ENCODE measurements at regions not wholly inside any gene's neighbourhood (a gene's known extent, or its start where the extent isn't known, plus 50 kb on each side); places are given as distances from the start of the nearest gene placed in this dataset.

DNA sequence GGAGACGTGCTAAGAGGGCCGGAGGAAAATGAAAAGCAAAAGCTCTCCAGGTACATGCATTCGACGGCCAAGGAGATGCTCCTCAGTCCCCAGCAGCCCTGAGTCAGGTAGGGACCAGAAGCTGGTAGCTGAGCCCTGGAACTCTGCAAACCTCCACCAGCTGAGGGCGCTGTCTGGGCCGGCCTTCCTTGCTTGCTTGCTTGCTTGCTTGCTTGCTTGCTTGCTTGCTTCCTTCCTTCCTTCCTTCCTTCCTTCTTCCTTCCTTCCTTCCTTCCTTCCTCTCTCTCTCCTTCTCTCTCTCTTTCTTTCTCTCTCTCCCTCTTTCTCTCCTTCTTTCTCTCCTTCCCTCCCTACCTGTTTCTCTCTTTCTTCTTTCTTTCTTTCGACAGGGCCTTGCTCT, 94.6 kb upstream of the RASGRF1 start:
- DNase-seq = no peak

DNA sequence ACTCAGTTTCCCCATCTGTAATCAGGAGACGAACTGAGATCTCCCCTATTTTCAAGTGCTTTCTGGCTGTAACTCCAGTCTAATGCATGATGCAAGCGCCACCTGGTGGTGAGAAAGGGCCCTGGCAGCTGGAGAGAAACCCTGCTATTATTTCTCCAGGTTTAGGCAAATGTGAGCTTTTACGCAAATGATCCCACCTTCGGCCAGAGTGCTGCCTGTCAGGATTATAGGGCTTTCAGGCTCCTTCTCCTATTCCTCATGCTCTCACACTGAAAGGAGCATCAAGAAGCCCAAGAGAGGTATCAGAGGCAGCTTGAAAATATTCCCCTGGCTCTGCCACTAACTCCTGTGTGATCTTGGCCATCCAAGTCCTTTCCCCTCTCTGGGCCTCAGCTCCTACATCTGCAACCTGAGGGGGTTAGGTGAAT, 93.9 kb upstream of the RASGRF1 start:
- DNase-seq = peak; percentile 28

DNA sequence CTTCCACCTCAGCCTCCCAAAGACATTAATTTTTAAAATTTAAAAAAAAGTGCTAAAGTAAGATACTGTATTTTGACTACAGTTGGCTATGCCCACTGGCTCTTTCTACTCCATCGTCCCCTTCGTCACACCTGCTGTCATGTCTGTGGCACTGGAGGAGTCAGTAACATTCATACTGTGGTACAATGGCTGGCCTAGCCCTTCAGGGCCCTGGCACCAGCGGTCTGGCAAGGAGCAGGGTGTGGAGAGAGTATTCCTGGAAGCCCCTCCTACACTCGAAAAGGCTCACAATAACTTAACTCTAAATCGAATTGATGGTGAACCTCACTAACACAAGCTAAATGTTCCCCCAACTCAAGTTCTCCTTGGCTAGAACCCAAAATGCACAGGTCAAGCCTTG, 89.7 kb upstream of the RASGRF1 start:
- no peak for DNase-seq

DNA sequence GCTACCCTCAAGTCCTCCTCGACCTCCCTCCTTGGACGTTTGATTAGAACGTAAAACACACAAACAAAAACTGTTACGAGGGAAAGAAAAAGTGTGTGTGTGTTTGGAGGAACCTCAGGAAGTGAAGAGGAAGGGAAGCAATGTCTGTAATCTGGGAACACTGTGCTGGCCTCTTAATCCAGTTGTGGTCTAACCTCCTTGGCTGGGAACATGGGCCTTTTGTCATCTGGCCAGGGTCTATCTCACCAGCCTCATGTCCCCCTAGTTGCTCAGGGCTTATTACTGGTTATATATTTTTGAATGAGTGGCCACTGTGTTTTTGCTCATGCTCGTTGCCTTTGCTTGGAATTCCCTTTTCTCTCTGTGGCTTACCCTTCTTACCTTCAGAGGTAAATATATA, 89.0 kb upstream of the RASGRF1 start:
- DNase-seq = no peak

DNA sequence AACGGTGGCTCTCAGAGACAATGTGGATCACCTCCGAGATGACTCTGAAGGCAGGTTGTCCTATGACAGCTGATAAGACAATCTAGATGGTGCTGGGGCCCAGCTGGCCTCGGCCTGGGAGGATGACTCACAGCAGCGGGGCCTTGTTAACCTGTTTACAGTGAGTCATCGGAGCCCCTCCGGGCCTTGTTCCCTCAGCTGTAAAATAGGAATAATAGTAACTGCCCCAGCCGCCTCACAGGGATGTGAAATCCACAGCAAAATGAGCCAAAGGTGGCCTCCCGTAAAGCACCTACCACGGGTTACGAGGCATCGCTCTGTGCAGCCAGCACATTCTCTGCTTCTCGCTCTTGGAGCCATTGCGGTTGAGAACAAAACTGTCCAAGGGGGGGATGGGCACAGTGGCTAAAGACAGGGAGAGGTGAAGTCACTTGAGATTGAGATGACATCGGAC, 88.6 kb upstream of the RASGRF1 start:
- DNase-seq = no peak

DNA sequence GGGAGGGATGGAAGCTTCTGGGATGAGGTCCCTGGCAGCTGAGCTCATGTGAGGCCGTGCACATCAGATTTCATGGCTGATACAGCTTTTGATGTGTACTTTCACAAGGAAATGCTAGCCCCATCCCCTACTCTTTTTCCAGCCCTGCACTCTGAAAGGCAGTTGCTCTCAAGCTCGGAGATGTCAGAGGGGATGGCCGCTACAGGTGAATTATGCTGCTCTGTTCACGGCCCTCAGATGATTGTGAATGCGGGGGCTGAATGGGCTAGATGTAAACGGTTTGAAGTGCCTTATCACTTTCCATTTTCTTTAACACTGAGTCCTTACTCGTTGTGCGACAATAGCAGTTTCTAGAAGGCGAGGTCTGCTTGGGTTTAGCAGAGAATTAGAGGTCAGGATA, 88.0 kb upstream of the RASGRF1 start:
- no peak for DNase-seq

DNA sequence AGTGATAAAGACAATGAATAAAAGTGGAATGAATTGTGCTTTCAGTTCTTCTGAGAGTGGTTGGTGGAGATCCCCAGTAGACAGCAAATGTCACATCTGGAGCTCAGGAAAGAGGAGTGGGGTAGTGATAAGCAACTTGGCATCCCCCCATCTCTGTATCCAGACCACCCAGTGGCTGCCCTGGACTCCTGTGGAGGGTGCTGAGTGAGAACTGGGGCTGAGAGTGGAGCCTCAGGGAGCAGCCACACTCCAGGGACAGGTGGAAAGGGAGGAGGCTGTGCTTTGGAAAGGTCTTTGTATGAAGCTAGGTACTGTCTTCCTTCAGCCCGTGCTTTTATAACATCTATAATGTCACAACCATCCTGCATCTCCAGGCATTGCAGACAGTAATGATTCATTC, 85.6 kb upstream of the RASGRF1 start:
- DNase-seq = no peak

DNA sequence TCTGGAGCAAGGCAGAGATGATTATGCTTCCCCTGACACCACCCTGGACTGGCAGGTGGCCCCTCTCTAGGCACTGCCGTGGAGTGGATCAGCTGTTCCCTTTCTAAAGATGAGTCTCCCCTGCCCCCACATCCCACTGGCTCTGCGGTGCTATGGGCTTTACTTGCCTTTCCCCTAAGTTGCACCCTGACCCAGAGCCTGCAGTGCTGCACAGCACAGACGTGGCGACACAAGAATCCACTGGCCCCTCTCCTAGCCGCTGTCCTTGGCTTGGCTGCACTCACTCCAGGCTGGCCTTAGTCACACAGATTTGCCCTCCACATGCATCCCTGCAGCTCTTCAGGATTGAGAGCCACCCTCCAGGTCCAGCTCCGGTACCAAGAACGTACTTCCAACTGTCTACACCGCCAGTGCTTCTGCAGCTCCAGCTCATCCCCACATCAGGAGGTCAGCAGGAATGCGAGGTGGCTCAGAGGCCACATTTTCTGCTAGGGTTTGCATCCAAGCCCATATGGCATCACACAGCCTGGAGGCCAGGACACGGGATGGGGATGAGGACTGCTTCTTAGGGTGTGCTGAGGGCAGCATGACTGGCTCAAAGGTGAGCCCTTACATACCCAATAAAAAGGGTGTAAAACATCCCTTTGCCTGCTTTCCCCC, 82.4 kb upstream of the RASGRF1 start:
- no peak for DNase-seq

DNA sequence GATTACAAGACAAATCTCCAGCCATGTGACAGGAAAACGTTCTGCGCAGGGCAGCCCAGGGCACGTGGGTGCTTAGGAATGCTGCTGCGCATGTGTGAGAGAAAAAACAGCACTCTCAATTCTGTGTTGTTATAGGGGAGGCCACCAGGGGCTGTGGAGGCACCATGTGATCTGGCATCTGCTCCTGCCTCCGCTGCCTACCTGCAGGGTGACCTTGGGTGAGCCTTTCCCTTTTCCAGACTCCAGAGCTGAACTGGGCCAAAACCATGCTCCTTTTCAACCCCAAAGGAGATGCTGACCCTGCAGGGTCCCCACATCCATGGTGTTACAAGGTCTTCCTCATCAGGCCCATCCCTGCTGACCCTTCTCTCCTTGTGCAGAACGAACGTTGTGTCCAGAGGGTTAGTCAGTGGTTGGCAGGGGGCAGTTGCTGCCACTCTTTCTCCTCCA, 81.5 kb upstream of the RASGRF1 start:
- DNase-seq = no peak

DNA sequence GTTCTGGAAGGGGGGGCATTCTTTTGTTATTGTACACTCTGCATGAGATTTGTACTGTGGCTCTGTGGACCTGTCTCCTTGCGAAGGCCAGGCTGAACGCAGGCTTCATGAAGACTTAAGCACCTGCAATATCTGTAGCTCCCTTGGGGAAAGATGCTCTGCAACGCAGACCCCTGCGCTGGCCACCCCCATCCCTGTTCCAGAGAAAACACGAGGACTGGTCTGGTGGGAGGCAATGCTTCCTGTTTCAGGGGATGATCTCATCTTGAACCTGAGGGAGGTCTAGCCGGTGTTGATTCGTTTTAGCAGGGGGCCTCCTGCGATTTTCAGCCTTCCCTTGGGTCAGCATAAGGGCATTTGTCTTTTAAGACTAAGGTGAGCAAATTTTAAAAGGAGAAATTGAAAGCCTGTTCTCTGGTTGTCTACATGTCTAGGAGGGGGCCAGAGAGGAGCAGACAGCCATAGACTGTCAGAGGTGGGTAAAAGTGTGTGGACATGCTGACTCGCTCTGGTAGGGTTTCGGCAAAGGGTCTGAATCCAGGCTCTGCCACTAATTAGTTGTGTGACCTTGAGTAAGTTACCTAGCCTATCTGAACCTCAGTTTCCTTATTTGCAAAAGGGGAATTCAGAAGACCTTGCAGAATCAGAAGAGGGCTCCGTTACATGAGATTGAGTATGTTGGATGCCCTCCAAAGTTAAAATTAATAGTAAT, 80.9 kb upstream of the RASGRF1 start:
- DNase-seq = no peak

DNA sequence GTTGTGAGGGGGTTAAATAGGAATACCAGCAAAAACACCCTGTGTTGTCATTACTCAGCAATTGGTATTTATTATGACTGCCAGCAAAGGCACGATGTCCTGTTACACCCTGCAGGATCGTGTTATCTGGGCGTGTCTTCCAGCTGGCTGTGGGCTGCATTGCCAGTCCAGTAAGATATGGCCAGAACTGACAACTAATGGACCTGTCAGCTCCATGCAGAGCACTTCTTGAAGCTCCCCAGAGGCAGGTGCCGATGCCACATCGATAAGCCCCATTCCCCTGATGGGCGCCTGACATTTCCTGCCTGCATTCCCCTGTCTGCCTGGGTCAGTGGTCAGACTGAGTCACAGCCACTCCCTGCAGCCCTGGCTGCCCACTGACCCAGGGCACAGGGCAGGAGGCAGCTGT, 79.7 kb upstream of the RASGRF1 start:
- DNase-seq = no peak

DNA sequence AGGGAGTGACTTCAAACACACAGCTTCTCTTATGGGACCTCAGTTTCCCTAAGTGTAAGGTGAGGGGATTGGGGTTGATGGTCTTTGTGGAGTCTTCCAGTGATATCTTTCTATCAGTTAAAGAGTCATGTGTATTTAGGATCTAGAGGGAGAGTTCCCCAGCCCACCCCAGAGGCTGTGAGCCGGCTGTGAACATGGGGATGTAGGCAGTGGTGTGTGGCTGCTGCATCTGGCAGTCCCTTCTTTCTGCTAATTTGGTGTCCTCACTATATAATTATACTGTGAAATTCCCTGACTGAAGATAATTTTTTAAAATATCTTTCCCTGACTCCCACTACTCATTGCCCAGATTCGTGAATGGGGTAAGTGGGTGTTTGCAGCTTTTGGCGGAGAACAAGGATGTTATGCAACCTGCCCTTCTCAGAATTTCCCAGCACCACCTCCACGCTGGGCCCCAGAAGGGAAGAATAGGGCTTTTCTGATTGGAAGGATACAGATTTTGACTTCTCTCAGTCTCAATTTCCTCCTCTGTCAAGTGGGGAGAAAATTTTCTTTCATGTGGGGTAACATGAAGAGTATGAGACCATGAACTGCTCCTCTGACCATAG, 79.0 kb upstream of the RASGRF1 start:
- DNase-seq = no peak

DNA sequence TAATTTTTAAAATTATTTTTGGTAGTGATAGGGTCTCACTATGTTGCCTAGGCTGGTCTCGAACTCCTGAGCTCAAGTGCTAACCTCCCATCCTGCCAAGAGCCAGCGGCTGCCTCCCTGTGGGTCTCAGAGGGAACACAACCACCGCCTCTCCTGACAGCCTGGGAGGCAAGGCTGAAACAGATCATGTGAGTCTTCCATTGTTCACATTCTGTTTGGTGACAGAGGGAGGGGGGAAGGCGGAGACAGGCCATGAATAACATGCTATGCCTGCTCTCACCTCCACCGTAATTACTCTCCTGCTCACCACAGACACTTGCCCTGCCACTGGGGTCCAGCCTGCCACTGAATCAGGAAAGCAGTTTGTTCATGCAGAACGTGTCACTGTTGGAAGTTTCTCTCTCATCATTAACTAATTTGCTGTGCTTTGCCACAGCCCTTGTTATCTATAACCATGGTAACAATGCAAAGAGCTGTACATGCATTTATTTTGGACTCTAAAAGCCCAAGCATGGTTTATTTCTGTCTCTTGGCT, 78.4 kb upstream of the RASGRF1 start:
- peak; percentile 35 for DNase-seq

DNA sequence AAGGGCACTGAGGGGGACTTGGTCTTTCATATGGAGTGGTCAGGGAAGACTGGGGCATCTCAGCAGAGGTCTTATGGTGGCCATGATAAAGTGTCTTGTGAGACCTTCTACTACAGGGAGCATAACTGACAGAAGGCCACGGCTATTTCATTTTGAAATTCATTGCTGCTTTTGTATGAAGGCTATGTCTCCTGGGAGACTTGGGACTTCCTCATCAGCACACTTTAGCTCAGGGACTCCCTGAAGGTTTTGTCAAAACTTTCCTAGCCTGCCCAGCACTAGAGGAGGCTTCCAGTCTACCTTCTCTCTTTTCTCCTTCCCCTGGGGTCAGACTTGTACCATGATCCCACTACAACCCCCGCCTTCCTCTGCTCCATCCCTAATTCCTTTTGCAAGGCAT, 77.2 kb upstream of the RASGRF1 start:
- no peak for DNase-seq

DNA sequence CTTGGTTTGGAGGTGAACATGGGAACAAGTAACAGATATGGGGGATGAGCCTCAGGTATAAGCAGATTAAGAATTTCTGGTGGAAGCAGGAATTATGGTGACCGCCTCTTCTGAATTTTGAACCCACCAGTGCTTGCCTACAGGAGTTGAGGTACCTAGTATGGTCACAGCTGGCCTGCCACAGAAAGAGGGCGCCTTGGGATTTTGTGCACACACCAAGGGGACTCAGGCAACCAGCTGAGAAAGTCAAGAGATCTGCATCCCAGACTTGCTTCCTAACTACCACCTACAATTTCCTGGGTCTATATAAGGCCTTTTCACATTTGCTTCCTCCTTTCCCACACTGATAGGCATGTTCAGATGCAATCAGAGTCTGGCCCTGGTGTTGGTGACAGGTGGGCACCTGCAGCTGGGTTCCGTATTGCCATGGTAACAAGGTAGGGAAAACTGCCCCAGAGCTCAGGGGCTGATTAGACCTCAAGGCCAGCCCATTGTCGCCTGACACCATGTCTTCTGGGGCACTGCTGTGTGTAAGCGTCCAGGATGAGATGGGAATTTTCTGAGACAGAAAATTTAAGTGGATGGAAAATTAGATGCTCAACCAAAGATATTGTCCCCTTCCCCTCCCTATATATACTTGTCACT, 75.9 kb upstream of the RASGRF1 start:
- DNase-seq = no peak

DNA sequence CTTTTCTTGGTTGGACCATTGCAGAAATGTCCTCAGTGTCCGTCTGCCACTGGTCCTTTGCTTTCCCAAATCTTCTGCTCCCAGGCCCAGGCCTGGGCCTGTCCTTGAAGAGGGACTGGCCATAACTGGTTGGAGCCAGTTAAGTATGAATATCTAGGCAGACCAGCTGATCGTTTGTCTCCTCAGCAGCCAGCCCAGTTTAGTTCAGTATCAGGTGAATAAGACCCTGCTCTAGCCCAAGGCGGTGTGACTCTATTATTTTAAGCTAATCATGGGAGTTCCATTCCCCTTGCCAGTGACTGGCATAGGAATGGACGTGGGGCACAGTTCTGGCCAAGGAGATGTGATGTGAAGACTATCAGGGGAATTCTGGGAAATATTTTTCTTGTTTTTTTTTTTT, 73.9 kb upstream of the RASGRF1 start:
- DNase-seq = no peak

DNA sequence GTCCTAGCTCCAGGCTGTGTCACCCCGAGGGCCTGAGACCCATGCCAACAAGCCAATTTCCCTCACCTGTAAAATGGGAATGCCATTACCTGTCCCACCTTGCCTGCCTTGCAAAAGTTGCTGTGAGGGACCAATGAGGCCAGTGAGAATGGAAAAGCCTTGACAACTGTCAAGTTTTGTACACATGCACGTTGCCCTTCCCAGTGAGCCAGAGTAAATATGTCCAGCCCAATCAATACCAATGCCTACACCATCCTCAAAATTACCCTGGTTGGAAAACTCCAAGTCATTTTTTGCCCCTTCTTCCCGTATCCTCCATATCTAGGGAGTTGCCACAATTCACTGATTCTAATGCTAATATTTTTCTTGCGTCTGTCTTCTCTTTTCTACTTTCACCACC, 73.5 kb upstream of the RASGRF1 start:
- no peak for DNase-seq

DNA sequence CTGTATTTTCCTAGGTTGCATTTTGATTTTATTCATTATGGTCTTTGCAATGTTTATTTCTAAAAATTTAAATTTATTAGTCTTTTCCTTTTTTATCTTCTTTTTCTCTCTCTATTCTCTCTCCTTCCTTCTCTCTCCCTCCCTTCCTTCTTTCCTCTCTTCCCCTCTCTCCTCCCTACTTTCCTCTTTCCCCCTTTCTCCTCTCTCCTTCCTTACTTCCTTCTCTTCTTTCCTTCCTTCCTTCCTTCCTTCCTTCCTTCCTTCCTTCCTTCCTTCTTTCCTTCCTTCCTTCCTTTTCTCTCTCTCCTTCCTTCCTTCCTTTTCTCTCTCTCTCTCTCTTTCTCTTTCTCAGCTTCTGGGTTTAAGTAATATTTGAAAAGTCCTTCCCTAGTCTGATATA, 72.8 kb upstream of the RASGRF1 start:
- no peak for DNase-seq

DNA sequence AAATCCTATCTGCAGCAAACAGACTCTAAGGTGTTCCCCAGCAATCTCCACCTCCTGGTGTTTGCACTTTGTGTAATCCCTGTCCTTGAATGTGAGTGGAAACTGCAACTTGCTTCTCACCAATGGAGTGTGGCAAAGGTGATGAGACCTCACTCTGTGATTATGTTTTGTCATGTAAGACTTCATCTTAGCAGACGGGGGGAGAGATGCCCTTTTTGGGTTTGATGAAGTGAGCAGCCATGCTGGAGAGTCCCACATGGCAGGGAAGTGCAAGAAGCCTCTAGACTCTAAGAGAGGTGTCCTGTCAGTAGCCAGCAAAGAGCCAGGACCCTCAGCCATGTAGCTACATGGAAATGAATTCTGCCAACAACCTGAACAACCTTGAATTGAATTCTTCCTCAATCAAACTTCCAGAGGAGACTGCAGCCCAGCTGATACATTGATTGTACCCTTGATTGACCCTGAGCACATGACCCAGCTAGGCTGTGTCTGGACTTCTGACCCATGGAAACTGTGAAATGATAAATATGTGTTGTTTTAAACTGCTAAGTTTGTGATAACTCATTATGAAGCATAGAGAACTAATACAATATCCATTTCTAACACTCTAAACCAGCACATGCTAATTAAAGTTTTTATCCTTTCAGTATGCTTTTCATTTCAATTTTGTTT, 71.4 kb upstream of the RASGRF1 start:
- no peak for DNase-seq

DNA sequence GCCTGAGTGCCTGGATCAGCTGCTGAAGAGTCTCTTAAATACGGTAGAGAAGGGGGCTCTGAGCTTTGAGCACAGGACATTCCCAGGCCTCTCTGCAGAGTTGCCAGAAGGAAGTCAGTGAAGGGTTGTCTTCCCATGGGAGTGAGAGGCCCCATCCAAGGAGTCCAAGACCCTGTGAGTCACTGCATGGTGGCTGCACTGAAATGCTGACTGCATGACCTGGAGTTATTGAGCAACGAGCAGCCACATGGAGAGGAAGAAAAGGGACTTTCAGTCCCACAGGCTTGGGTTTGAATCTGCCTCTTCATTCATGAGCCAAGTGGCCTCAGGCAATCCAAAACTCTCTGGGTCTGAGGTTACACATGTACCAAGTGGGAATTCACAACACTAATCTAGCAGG, 69.6 kb upstream of the RASGRF1 start:
- no peak for DNase-seq

DNA sequence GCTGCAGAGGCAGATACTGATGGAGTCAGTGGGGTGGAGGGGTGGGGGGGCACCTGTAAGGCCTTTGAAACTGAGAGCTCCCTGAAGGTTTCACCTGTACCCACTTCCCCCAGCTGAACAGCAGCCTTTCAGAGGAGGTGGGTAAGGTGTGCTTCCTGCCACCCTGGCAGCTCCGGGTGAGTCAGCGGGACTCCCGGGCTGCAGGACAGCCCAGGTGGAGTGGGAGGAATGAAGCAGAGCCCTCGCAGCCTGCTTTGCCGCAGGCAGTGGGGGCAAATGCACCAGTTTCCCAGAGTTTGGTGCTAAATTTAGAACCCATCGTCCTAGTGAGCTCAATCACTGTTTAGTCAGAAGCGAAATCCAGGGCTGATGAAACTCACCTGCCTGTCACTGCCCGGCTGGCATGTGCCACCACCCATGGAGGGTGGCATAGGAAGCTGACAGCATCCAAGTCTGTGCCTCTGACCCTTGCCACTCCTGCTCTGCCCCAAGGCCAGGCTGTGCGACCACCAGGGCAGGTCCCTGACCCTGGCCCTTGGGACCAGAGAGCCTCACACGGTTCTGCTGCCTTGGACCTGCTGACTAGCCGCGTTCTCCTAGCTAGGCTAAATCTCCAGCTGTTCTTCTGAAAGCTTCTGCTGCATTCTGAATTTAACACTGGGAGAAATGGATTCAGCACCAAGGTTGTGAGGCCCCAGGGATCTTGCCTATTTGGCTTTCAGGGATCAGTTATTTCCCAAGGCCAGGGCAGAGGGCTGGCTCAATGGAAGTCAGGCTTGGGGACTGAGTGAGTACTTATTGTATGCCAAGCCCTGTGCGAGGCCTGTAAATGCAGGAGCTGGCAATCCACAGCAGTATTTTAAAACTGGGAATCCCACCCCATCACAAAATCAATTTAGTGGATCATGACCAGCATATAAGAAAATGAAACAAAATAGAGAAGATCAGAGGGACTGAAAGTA, 67.3 kb upstream of the RASGRF1 start:
- no peak for DNase-seq
